HL-60 (cell line): ENCODE measurements at regions not wholly inside any gene's neighbourhood (a gene's known extent, or its start where the extent isn't known, plus 50 kb on each side); places are given as distances from the start of the nearest gene placed in this dataset.

Experiments
- DNase-seq, 2 experiments: peaks; one replicate each; pipeline ENCODE4 v3.0.0-alpha.2; 2010 to 2020; ENCODE audit warnings: low read depth in 1 of 2, low spot score in 1 of 2
- H3K27ac ChIP-seq: fragments of 250-450 bp; sonication (Bioruptor Pico); replicated peaks from 2 replicates; pipeline ENCODE4 v1.5.1; 2020; ENCODE audit warnings: mild to moderate bottlenecking, moderate library complexity
- H3K27me3 ChIP-seq: fragments of 250-450 bp; sonication (Bioruptor Pico); 2 replicates; pipeline ENCODE4 v1.5.1; 2021; ENCODE audit warnings: mild to moderate bottlenecking, moderate library complexity; ENCODE audit not compliant: insufficient read depth, poor library complexity, severe bottlenecking
- H3K4me3 ChIP-seq: replicated peaks from 2 replicates; pipeline ENCODE4 v1.5.1; 2011; ENCODE audit warnings: mild to moderate bottlenecking, control low read depth, low read length; ENCODE audit not compliant: insufficient read depth
- GABPA ChIP-seq: IDR thresholded peaks from 2 replicates; pipeline ENCODE4 v1.6.1; 2012; ENCODE audit warnings: low read depth
- POLR2AphosphoS5 ChIP-seq: IDR thresholded peaks from 2 replicates; pipeline ENCODE4 v1.6.1; 2012; ENCODE audit warnings: low read depth
- SPI1 ChIP-seq: IDR thresholded peaks from 2 replicates; pipeline ENCODE4 v1.6.1; 2012; ENCODE audit warnings: low read depth, mild to moderate bottlenecking, borderline replicate concordance
- TF ChIP-seq, protein P1 (sequence below): IDR thresholded peaks from 2 replicates; pipeline ENCODE4 v1.6.1; 2012; ENCODE audit warnings: low read depth; ENCODE audit not compliant: insufficient replicate concordance
- TF ChIP-seq, protein P2 (sequence below): IDR thresholded peaks from one replicate; pipeline ENCODE4 v1.5.1; 2011; ENCODE audit warnings: low read length, control low read depth, inconsistent platforms; ENCODE audit not compliant: insufficient read depth

GRCh38 chr2:51790854-51791253 lies 758.9 kb upstream of the NRXN1 start:
- no peaks in the 10 kb centered on the region for H3K27me3 ChIP-seq
- DNase-seq, result no peak
- TF ChIP-seq, protein P1, sequence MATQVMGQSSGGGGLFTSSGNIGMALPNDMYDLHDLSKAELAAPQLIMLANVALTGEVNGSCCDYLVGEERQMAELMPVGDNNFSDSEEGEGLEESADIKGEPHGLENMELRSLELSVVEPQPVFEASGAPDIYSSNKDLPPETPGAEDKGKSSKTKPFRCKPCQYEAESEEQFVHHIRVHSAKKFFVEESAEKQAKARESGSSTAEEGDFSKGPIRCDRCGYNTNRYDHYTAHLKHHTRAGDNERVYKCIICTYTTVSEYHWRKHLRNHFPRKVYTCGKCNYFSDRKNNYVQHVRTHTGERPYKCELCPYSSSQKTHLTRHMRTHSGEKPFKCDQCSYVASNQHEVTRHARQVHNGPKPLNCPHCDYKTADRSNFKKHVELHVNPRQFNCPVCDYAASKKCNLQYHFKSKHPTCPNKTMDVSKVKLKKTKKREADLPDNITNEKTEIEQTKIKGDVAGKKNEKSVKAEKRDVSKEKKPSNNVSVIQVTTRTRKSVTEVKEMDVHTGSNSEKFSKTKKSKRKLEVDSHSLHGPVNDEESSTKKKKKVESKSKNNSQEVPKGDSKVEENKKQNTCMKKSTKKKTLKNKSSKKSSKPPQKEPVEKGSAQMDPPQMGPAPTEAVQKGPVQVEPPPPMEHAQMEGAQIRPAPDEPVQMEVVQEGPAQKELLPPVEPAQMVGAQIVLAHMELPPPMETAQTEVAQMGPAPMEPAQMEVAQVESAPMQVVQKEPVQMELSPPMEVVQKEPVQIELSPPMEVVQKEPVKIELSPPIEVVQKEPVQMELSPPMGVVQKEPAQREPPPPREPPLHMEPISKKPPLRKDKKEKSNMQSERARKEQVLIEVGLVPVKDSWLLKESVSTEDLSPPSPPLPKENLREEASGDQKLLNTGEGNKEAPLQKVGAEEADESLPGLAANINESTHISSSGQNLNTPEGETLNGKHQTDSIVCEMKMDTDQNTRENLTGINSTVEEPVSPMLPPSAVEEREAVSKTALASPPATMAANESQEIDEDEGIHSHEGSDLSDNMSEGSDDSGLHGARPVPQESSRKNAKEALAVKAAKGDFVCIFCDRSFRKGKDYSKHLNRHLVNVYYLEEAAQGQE, result no peak
- TF ChIP-seq GABPA, result no peak
- no peak for TF ChIP-seq POLR2AphosphoS5
- no peak for TF ChIP-seq SPI1
- TF ChIP-seq, protein P2, sequence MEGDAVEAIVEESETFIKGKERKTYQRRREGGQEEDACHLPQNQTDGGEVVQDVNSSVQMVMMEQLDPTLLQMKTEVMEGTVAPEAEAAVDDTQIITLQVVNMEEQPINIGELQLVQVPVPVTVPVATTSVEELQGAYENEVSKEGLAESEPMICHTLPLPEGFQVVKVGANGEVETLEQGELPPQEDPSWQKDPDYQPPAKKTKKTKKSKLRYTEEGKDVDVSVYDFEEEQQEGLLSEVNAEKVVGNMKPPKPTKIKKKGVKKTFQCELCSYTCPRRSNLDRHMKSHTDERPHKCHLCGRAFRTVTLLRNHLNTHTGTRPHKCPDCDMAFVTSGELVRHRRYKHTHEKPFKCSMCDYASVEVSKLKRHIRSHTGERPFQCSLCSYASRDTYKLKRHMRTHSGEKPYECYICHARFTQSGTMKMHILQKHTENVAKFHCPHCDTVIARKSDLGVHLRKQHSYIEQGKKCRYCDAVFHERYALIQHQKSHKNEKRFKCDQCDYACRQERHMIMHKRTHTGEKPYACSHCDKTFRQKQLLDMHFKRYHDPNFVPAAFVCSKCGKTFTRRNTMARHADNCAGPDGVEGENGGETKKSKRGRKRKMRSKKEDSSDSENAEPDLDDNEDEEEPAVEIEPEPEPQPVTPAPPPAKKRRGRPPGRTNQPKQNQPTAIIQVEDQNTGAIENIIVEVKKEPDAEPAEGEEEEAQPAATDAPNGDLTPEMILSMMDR, result no peak
- no peak overlapping the region for H3K4me3 ChIP-seq
- H3K27ac ChIP-seq, result no peak overlapping the region

- Histone ChIP-seq H3K4me3 (no peak overlapping the region), H3K27me3 (no peaks in the 10 kb centered on the region), H3K27ac (no peak overlapping the region)
- no peak for DNase-seq
- TF ChIP-seq SPI1 (no peak), POLR2AphosphoS5 (no peak), GABPA (no peak)
- TF ChIP-seq, protein P1, result no peak
- TF ChIP-seq, protein P2, result no peak
These were observed 758.0 kb upstream of the NRXN1 start for GRCh38 chr2:51789918-51790317.

GRCh38 chr2:51782921-51783765 lies 751.2 kb upstream of the NRXN1 start:
- Histone ChIP-seq H3K4me3 (no peak overlapping the region), H3K27me3 (no peaks in the 10 kb centered on the region), H3K27ac (no peak overlapping the region)
- TF ChIP-seq, protein P2, result no peak
- TF ChIP-seq SPI1 (no peak), POLR2AphosphoS5 (no peak), GABPA (no peak)
- TF ChIP-seq, protein P1, result no peak
- DNase-seq, result no peak
